GM13976 (cell line): ENCODE measurements at regions not wholly inside any gene's neighbourhood (a gene's known extent, or its start where the extent isn't known, plus 50 kb on each side); places are given as distances from the start of the nearest gene placed in this dataset.
A peak's percentile ranks its signal among the peaks of the same experiment; 100 is the strongest.

ENCODE experiments used
- DNase-seq: peaks from one replicate; pipeline ENCODE4 v3.0.0; 2012; ENCODE audit warnings: low spot score
- CTCF ChIP-seq: IDR thresholded peaks from 2 replicates; pipeline ENCODE4 v1.5.1; 2012; ENCODE audit warnings: borderline replicate concordance, mild to moderate bottlenecking; ENCODE audit not compliant: insufficient read depth; ENCODE audit errors: extremely low read depth, missing control alignments, control extremely low read depth
- in situ Hi-C: fragments of 300-500 bp; cut with MboI; formaldehyde crosslinking; loops from one replicate; pipeline ENCODE4 v1.12.0; 2022; ENCODE audit warnings: low sequenced_read_pairs, mixed read lengths, inconsistent platforms; ENCODE audit not compliant: unreplicated experiment

- in situ Hi-C loops: no loop called here
- no peak for TF ChIP-seq CTCF
- DNase-seq: peak; percentile 47
Measured at GRCh38 chr20:20780127-20780824, 67.8 kb upstream of the RALGAPA2 start.

- DNase-seq: no peak
- TF ChIP-seq CTCF: no peak
- in situ Hi-C loops: no loop called here
Measured at GRCh38 chr20:20778676-20779075, 66.2 kb upstream of the RALGAPA2 start.

GRCh38 chr20:20772497-20773085 is 60.1 kb upstream of the RALGAPA2 start:
- in situ Hi-C loops: no loop called here
- TF ChIP-seq CTCF: no peak
- no peak for DNase-seq

- TF ChIP-seq CTCF: no peak
- DNase-seq: no peak
- in situ Hi-C loops: no loop called here
Measured at GRCh38 chr20:20768202-20768815, 55.9 kb upstream of the RALGAPA2 start.

- TF ChIP-seq CTCF: no peak
- no peak for DNase-seq
- in situ Hi-C loops: no loop called here
Measured at GRCh38 chr20:20765696-20766365, 53.4 kb upstream of the RALGAPA2 start.

- DNase-seq: no peak
- in situ Hi-C loops: no loop called here
- no peak for TF ChIP-seq CTCF
Measured at GRCh38 chr20:20763650-20764049, 51.2 kb upstream of the RALGAPA2 start.
